Body of pancreas (tissue), 4 donors: ENCODE measurements at regions not wholly inside any gene's neighbourhood (a gene's known extent, or its start where the extent isn't known, plus 50 kb on each side); places are given as distances from the start of the nearest gene placed in this dataset.

Experiments
- CTCF ChIP-seq, 7 experiments: fragments of 450-650 bp in 4 of 7; fragments of 200-600 bp in 3 of 7; sonication (generic) in 3 of 7; IDR thresholded peaks; one replicate each; pipeline ENCODE4 v1.5.1; 2016 to 2019; ENCODE audit warnings: antibody characterized with exemption in 7 of 7
- POLR2A ChIP-seq, 3 donors: fragments of 450-650 bp; IDR thresholded peaks; one replicate each; pipeline ENCODE4 v1.6.1; 2016; ENCODE audit warnings: antibody characterized with exemption in 3 of 3, mild to moderate bottlenecking in 2 of 3

GRCh38 chr18:22311301-22311700, 106.4 kb downstream of the CTAGE1 start:
- TF ChIP-seq CTCF (IDR thresholded peaks at IDR 0.05) (no peak), POLR2A (IDR thresholded peaks at IDR 0.05) (no peak)
